SK-N-MC (cell line): ENCODE measurements at regions not wholly inside any gene's neighbourhood (a gene's known extent, or its start where the extent isn't known, plus 50 kb on each side); places are given as distances from the start of the nearest gene placed in this dataset.

Source experiments
- EZH2 ChIP-seq: fragments of 200-600 bp; sonication (generic); IDR thresholded peaks from one replicate; pipeline ENCODE4 v1.6.1; 2017; ENCODE audit warnings: antibody characterized with exemption
- POLR2AphosphoS5 ChIP-seq: IDR thresholded peaks from 2 replicates; pipeline ENCODE4 v1.6.1; 2012; ENCODE audit warnings: mild to moderate bottlenecking, low read depth, low read length, borderline replicate concordance

DNA sequence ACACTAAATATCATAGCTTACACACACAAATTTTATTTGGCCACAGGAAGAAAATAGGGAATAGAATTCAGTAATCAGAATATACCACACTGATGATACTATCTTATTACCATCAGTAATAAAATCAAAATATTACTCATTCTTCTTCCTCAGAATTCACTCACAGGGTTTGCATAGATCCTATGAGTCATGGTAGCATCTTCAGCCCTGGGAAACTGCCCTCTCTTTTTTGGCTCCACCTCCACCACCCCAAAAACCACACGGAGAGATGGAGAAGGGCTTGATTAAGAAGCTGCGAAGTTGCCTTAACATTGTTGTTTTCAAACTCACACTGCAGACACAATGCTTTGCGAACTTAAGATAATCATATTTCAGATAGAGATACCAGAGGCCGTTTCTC lies 154.1 kb upstream of the AHR start:
- no peak for TF ChIP-seq POLR2AphosphoS5
- no peak for TF ChIP-seq EZH2
